ENCODE measurements at regions not wholly inside any gene's neighbourhood (a gene's known extent, or its start where the extent isn't known, plus 50 kb on each side); places are given as distances from the start of the nearest gene placed in this dataset.

DNA sequence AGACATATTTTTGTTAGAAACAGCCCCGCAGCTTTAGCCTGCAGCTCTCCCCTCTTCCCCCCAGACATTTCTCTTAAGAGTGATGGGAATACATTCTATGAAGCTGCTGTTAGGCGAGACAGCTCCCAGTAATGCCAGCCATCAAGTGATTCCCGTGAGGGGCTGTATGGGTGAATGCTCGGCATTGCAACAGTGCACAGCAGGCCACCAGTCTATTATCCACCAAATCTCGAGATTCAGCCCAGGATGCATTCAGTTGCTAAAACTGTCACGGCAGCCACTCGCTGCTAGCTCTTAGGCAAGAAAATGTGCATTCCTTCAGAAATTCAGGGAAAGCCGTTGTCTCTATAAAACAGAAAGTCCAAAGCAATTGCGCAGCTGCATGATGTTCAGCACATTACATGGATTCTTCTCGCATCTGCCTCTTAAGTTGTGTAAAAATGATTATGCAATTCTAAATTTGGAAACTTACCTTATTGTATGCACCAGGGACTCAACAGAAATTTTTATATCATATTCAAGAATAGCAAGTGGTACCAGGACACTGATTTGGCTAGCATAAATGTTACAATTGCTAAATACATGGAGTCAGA is 211.3 kb upstream of the ARL4C start (continued):
- TF ChIP-seq, protein P1, sequence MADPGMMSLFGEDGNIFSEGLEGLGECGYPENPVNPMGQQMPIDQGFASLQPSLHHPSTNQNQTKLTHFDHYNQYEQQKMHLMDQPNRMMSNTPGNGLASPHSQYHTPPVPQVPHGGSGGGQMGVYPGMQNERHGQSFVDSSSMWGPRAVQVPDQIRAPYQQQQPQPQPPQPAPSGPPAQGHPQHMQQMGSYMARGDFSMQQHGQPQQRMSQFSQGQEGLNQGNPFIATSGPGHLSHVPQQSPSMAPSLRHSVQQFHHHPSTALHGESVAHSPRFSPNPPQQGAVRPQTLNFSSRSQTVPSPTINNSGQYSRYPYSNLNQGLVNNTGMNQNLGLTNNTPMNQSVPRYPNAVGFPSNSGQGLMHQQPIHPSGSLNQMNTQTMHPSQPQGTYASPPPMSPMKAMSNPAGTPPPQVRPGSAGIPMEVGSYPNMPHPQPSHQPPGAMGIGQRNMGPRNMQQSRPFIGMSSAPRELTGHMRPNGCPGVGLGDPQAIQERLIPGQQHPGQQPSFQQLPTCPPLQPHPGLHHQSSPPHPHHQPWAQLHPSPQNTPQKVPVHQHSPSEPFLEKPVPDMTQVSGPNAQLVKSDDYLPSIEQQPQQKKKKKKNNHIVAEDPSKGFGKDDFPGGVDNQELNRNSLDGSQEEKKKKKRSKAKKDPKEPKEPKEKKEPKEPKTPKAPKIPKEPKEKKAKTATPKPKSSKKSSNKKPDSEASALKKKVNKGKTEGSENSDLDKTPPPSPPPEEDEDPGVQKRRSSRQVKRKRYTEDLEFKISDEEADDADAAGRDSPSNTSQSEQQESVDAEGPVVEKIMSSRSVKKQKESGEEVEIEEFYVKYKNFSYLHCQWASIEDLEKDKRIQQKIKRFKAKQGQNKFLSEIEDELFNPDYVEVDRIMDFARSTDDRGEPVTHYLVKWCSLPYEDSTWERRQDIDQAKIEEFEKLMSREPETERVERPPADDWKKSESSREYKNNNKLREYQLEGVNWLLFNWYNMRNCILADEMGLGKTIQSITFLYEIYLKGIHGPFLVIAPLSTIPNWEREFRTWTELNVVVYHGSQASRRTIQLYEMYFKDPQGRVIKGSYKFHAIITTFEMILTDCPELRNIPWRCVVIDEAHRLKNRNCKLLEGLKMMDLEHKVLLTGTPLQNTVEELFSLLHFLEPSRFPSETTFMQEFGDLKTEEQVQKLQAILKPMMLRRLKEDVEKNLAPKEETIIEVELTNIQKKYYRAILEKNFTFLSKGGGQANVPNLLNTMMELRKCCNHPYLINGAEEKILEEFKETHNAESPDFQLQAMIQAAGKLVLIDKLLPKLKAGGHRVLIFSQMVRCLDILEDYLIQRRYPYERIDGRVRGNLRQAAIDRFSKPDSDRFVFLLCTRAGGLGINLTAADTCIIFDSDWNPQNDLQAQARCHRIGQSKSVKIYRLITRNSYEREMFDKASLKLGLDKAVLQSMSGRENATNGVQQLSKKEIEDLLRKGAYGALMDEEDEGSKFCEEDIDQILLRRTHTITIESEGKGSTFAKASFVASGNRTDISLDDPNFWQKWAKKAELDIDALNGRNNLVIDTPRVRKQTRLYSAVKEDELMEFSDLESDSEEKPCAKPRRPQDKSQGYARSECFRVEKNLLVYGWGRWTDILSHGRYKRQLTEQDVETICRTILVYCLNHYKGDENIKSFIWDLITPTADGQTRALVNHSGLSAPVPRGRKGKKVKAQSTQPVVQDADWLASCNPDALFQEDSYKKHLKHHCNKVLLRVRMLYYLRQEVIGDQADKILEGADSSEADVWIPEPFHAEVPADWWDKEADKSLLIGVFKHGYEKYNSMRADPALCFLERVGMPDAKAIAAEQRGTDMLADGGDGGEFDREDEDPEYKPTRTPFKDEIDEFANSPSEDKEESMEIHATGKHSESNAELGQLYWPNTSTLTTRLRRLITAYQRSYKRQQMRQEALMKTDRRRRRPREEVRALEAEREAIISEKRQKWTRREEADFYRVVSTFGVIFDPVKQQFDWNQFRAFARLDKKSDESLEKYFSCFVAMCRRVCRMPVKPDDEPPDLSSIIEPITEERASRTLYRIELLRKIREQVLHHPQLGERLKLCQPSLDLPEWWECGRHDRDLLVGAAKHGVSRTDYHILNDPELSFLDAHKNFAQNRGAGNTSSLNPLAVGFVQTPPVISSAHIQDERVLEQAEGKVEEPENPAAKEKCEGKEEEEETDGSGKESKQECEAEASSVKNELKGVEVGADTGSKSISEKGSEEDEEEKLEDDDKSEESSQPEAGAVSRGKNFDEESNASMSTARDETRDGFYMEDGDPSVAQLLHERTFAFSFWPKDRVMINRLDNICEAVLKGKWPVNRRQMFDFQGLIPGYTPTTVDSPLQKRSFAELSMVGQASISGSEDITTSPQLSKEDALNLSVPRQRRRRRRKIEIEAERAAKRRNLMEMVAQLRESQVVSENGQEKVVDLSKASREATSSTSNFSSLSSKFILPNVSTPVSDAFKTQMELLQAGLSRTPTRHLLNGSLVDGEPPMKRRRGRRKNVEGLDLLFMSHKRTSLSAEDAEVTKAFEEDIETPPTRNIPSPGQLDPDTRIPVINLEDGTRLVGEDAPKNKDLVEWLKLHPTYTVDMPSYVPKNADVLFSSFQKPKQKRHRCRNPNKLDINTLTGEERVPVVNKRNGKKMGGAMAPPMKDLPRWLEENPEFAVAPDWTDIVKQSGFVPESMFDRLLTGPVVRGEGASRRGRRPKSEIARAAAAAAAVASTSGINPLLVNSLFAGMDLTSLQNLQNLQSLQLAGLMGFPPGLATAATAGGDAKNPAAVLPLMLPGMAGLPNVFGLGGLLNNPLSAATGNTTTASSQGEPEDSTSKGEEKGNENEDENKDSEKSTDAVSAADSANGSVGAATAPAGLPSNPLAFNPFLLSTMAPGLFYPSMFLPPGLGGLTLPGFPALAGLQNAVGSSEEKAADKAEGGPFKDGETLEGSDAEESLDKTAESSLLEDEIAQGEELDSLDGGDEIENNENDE (IDR thresholded peaks at IDR 0.05; ENCODE audit: insufficient replicate concordance, low read length) = no peak
- TF ChIP-seq NANOG (IDR thresholded peaks at IDR 0.05; ENCODE audit: insufficient read depth, low read depth, low read length, poor library complexity, severe bottlenecking) (peak; percentile 72), CEBPB (IDR thresholded peaks at IDR 0.05; ENCODE audit: low read depth, low read length) (peak; percentile 65; the same call in 1 of the 2 replicates)
